DMS153 (cell line): ENCODE measurements at regions not wholly inside any gene's neighbourhood (a gene's known extent, or its start where the extent isn't known, plus 50 kb on each side); places are given as distances from the start of the nearest gene placed in this dataset.
"Not testable (repeated sequence)": the region's sequence is repeated elsewhere in the genome, so short reads cannot be mapped to it uniquely, and the experiment has no call there.

Experiments used
- DNase-seq: peaks from one replicate; lab custom pipeline; 2025; lab: John Stamatoyannopoulos, UW

- no peak for DNase-seq
These were observed 218.5 kb upstream of the FGF13 start for GRCh38 chrX:138929926-138930582.

- DNase-seq = no peak
These were observed 217.4 kb upstream of the FGF13 start for GRCh38 chrX:138928737-138929459.

GRCh38 chrX:138925330-138925729 is 213.8 kb upstream of the FGF13 start:
- no peak for DNase-seq

DNA sequence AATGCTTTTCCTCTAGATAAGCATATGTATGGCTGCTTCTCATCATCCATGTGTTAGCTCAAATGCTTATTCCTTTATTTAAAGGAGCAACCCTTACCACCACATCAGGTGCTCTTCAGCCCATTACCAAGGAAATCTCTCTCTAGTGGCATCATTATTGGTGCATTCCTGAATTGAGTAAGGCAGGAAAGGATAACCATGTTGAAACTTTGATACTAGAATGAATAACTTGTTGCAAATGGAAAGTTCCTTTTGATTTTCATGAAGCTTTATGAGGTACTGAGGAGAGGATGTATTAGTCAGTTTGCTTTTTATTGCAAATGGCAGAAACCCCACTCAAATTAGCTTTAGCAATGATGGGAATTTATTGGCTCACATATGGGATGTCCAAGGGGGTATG is 212.3 kb upstream of the FGF13 start:
- no peak for DNase-seq

DNA sequence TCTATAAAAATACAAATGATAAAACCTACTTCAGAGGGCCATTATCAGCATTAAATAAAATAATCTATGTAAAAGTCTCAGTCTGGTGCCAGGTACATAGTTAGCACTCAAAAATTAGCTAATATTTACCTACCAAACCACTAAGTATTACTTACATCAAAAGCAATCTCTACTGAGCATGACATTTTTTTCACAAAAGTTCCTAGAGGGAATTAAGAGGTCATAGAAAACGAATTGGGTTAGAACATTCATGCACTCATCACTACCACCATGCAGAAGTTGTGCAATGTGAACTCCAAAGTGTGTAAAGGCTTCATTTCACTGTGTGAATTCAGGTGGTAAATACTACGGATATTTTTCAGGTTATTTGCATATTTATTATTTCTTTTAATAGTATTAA is 209.5 kb upstream of the FGF13 start:
- DNase-seq = no peak

- DNase-seq = no peak
These were observed 206.3 kb upstream of the FGF13 start for GRCh38 chrX:138917781-138918180.

DNA sequence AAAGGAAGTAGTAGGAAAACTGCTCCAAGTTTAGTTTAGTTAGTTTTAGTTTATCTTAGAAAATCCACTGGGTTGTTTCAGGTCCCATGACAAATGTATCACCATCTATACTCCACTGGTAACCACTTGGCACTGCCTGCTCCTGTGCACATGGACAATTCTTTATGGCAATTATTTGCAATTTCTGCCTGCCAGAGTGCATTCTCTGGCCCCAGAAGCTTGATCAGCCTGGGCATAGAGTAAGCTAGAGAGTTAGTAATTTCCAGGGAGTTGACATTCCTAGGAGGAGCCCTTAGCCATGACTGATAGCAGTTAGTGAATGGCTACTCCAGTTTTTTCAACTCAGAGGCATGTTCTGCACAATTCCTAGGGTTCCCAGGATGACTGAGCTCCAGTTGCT is 203.2 kb upstream of the FGF13 start:
- no peak for DNase-seq

DNA sequence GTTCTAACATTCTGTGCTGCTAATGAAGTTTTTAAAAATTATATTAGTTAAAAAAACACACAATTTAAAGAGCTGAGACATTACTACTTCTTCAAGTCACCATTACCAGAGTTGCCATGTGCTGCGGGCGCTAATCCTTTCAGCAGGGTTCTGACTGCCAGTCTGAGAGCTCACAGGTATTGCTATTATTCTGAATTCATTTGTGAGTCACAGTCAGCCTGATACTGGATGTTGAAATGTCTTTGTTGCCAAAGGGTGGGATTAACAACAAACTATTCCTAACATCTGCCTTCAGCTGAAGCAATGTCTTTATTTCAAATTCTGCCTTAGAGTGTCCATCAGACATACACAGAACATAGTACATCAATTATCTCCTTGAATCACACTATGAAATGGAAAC is 197.1 kb upstream of the FGF13 start:
- no peak for DNase-seq

DNA sequence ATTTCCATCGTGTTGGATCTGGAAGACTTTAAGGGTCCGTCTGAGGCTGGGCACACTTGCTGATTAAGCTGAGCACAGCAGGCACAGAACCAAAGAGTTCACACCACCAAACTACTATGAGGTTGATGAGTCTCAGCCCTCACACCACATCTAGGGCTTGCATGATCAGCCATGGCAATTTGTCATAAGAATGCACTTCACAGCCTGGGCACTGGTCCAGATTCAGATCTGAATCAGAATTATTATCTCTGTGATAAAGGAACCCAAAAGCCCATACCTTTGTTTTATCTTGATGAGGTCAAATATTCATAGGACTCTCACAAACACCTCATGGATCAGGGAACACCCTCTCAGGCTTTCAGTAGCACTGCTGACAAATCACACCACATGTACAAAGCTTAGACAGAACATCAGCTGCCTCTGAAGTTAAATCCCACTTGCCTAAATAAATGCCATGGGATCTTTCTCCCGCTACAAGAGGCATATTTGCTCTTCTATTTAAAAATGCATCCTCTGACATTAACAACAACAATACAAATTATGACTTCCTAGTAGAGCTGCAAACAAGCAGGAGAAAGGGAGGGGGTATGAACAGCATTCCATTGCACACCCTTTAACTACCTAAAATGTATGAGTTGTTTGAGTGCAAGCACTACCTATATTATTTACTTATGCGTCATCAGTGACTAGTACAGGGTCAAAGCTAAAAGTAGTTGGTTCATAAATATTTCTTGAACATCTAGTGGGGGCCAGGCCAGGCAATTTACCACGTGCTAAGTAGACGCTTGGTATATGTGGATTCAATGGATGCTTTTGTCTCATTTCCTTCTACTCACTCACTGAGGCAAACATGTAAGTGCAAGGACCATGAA is 186.3 kb upstream of the FGF13 start:
- no peak for DNase-seq

GRCh38 chrX:138890491-138890890 is 179.0 kb upstream of the FGF13 start:
- DNase-seq = no peak

GRCh38 chrX:138889149-138889548 is 177.6 kb upstream of the FGF13 start:
- no peak for DNase-seq

DNA sequence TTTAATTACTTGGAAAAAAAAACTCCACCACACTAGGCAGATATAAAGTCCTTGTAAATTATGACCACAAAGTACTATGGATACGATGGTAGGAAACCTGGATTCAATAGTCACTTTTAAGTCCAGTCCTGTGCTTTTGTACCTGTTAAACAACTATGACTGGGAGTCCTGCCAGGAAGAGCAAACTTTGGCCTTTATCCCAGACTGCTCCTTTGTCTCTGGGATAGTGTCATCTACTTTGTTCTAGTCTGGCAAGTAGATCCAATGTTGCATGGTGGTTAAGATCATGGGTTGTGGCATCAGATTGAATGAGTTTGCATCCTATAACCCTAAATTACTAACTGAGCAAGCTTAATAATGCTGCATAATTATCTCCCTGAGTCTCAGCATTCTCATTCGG is 175.3 kb upstream of the FGF13 start:
- peak; percentile 89 for DNase-seq

DNA sequence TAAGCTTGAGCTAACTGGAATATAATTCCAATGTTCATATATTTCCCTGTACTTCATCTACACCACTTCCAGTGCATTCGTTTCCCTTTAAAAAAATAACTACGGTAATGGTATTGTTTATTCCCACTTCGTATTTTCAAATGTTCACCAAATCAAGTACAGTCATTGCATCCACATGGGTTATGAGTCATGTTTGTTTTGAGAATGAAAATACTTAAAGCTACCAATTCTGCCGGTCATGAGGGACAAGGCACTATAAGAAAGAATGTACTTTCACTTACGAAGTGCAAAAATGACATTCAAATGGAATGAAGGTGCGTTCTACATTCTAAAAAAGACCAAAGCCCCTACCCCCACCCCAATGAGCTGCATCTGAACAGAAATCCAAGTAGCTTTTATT is 174.4 kb upstream of the FGF13 start:
- no peak for DNase-seq

GRCh38 chrX:138880293-138880692 is 168.8 kb upstream of the FGF13 start:
- DNase-seq = not testable (repeated sequence)

GRCh38 chrX:138877746-138878145 is 166.2 kb upstream of the FGF13 start:
- no peak for DNase-seq

- no peak for DNase-seq
These were observed 164.0 kb upstream of the FGF13 start for GRCh38 chrX:138875472-138875871.

DNA sequence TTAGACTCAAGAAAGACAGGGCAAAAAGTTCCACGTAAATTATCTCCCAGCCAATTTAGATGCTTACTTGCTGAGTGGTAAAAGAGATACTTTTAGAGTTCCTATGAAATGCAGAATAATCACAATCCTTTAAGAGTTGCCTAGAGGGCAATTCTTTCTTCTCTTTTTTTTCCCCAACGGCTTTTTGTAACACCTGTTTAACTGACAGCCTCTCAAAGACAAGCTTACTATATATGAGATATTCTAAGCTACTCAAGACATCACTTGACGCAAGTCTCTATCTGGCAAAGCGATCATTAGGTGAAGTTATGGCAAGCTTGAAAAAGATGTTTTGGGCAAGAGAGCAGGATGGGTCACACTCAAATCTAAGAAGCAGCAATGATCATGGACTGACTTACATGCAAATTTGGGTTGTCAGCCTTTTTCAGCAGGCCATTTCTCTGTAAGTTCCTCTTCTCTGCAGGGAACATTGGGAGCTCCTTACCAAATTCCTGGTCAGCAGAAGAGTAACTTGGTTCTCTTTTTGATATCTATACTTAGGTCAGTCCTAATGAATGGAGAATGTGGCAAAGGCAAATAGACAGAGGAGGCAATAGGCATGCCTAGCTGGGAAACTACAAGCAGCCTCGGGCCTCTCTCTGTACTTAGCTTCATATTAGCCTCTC is 162.9 kb upstream of the FGF13 start:
- DNase-seq = no peak

GRCh38 chrX:138873640-138874039 is 162.1 kb upstream of the FGF13 start:
- DNase-seq = not testable (repeated sequence)

- DNase-seq = no peak
These were observed 161.0 kb upstream of the FGF13 start for GRCh38 chrX:138872537-138872936.

- no peak for DNase-seq
These were observed 160.2 kb upstream of the FGF13 start for GRCh38 chrX:138871739-138872138.

DNA sequence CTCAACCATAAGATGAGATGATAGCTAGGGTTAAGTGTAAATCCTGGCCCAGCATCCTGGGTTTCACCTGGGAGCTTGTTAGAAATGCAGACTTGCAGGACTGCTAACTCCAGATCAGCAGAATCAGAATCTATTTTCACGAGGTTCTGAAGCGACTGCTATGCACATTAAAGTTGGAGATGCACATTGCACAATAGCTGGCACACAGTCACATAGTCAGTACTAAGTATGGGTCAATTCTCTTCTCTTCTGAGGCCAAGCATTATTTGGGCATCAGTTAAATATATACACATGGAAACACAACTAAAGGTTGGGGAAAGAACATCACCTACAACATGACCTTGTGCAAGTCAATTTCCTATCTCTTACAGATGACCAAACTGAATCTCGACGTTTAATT is 155.1 kb upstream of the FGF13 start:
- DNase-seq = no peak

GRCh38 chrX:138865093-138865649 is 153.7 kb upstream of the FGF13 start:
- no peak for DNase-seq
